GM19351 (cell line): ENCODE measurements at regions not wholly inside any gene's neighbourhood (a gene's known extent, or its start where the extent isn't known, plus 50 kb on each side); places are given as distances from the start of the nearest gene placed in this dataset.

Experiments used
- ATAC-seq: cut with Tn5 transposase; IDR thresholded peaks from one replicate; pipeline ENCODE4 v1.9.1; 2021; ENCODE audit warnings: mild to moderate bottlenecking, moderate library complexity; ENCODE audit not compliant: unreplicated experiment

DNA sequence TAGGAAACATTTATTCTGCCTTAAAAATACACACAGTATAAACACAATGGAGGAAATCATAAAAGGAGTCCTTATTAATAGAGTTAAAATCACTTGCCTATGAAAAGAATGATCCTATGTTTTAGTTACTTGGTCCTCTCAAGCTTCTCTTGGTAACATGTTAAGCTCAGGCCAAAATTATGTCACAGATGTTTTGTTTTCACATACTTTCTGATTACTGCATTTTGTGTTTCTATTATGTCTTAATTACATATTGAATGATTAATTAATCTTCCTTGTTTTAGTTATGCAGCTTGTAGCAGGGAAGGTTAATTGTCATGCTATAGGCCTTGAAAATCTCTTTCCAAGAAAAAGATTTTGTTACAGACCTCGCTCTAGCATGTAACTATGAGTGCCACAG lies 406.0 kb downstream of the PLA2G4A start:
- ATAC-seq: no peak

DNA sequence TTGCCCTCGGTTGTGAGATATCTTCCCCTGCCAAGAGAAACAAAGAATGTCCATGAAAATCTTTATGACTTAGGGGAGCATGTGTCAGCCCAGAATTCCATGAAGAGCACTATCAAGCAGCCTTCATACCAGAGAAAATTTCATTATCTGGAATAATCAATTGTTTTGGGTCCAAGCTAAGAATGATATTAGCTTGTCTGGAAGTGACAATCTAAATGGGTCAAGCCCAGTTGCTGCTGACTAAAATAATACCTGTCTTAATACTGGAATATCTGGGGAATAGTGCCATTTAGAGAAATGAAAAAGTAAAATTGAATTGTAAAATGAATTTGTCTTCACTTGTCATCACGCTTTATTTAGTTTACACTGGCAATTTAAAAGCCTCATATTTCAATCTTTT lies 407.4 kb downstream of the PLA2G4A start:
- no peak for ATAC-seq

DNA sequence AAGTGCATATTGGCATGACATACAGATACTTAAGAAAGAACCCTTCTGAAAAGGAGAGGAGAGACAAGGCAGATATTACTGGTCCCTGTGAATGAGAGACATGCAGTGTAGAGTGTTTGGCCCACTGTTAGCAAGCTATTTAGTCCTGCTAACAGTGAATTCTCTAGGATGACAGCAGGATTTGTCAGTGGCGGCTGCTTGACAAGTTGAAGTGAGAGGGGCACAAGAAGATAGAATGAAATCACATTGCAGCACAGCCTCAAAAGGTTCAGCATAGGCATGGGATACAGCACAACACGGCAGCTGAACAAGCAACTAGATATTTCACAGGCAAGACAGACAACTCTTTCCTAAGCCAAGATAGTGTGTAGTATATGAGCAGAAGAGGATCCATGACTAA lies 407.9 kb downstream of the PLA2G4A start:
- no peak for ATAC-seq

DNA sequence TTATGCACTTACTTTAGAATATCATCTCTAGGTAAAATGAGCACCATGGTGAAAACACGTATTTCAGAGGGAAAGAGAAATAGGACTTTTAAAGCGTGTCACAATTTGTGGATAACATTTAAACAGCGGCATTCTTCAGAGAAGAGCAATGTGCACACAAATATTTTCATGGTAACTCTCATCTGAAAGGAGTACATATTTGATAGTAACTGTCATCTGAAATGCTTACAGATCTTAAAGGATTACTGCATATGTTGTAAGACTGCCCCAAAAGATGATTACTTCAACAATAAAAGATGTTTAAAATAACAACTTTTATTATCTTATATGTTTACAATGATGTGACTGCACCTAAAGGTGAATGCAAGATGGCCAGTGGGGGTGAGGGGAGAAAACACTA lies 408.8 kb downstream of the PLA2G4A start:
- no peak for ATAC-seq

DNA sequence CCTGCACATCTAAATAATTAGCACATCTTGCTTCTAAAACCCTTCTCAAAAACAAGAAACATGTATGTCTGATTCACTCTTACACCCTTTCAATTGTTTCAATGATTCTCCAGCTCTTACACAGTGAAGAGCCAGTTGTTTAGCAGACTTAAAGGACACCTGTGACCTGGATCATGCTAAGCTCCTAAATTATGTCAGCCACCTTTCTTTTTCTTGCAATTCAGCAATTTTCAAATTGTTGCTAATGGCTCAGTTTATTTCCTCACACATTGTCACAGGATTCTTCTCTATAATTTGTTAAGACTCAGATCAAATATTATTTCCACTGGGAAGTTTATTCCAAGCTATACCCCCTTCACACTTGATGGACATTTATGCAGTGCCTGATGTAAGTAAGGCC lies 413.2 kb downstream of the PLA2G4A start:
- ATAC-seq: no peak

DNA sequence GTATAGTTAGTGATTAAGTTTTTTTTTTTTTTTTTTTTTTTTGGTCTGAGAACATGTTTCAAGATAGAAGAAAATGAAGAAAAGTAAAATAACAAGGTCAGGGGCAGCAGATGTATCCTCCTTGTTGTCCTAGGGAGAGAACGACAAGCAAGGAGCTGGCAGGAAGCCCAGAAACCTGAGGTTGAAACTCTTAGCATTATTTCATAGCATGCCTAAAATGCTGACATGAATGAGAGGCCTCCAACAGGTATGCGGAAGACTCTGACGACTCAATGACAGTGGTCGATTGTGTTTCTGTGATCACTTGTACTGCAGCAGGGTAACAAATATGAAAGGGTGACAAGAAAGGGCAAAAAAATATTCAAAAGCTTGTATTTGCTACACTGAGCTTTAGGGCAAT lies 415.9 kb downstream of the PLA2G4A start:
- ATAC-seq: peak; percentile 86

DNA sequence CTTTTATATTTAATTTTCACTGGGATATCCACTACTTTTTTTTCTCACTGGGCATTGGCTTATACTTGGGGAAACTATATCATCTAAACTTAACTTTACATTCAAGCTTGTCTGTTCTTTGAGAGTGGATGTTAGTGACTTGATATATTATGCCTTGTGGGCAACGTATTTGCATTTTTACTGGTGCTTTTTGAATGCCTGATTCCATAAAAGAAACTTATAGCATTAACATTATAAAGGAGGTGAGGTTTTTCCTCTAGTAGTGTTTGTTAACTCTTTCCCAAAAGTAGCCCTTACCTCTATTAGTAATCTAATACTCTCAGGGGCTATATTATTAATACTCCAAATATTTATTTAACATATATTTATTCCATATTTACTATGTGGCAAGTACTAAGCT lies 416.5 kb downstream of the PLA2G4A start:
- no peak for ATAC-seq

DNA sequence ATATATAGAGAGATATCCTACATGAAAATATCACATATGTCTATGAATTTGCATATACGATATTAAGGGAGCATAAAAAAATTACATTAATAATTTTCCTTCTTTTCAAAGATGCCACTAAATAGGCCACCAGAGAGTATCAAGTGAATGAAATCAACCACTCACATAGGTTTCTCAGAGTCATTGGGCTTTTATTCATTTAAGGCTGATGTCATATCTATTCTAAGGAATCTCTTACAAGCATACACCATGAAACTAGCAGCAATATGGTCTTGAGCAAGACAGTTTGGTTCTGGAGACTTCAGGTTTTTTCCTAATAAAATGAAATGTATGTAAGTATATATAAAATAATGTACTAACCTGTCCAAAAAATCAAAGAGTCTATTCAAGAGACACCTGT lies 420.4 kb downstream of the PLA2G4A start:
- no peak for ATAC-seq

DNA sequence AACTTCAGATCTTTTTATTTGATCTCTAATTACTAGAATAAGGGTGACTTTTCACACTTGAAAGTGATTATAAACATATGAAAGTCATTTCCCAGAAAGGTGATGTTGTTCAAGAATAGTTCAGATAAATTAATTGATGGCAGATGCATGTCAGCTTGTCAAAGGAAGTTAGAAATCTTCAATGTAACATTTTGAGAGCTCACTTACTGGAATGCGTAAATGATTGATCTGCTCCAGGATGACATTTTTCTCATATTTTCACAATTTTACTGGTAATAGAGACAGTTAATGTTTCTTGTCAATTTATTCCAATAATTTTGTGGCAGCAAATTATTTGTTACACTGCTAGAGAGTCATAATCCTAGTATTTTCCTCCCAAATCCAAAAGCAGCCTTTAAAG lies 424.2 kb downstream of the PLA2G4A start:
- no peak for ATAC-seq

DNA sequence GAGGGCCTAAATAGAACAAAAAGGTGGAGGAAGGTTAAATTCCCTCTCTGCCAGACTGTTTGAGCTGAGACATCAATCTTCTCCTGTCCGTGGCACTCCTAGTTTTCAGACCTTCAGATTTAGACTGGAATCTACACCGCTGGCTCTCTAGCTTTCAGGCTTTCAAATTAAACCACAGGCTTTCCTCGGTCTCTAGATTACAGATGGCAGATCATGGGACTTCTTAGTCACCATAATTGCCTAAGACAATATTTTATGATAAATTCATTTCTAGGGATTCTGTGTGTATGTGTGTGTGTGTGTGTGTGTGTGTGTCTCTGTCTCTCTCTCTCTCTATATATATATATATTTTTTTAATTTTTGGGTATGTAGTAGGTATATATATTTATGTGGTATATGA lies 428.7 kb downstream of the PLA2G4A start:
- no peak for ATAC-seq

DNA sequence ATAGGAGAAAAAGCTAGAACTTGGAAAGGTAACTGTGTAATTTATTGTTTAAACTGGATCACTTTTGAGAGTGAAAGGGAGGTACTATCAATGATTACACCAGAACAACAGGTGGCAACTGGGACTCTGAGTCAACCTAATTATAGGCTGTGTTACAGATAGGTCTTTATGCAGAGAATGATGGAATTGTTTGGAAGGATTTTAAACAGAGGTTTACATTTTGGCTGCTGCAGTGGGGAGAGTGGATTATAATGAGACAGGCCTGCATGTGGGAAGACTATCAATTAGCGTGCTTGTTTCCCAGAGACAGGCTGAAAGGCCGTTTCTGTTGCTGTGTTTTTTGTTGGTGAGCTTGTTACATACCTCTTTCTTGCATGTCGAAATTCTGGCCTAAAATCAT lies 432.9 kb downstream of the PLA2G4A start:
- no peak for ATAC-seq

DNA sequence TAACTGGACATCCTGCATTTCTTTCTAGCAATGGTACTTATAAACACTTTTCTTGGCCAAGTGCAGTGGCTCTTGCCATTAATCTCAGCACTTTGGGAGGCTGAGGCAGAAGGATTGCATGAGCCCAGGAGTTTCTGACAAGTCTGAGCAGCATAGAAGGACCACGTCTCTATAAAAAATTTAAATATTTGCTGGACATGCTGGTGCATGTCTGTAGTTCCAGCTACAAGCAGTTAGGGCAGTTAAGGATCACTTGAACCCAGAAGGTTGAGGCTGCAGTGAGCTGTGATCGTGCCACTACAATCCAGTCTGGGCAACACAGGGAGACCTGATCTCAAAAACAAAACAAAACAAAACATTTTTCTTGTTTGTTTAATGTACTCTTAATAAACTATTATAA lies 434.0 kb downstream of the PLA2G4A start:
- ATAC-seq: no peak

DNA sequence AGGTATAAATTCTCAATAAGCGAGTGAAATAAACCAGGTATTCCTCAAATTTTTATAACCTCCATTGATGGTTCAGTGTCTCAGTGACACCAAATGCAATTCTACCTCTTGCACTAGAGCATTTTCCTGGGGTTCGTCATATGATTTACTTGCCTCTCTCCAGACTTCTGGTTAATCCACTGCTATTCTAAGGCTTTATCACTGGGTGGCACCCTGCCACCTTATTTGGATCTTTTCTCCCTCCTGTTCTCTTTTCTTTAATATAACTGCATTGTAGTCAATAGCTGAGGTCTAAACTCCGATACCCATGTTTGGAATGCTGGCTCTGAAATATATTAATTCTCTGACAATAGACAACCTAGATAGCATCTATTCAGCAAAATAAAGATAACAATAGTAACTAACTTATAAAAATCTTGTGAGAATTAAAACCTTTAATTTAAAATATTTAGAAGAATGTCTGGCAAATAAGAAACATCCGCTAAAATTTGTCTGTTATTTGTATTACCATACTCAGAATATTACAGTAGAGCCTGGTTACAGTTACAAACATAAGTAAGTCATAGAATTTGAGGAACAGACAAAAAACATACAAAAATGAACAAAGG lies 436.4 kb downstream of the PLA2G4A start:
- ATAC-seq: no peak

DNA sequence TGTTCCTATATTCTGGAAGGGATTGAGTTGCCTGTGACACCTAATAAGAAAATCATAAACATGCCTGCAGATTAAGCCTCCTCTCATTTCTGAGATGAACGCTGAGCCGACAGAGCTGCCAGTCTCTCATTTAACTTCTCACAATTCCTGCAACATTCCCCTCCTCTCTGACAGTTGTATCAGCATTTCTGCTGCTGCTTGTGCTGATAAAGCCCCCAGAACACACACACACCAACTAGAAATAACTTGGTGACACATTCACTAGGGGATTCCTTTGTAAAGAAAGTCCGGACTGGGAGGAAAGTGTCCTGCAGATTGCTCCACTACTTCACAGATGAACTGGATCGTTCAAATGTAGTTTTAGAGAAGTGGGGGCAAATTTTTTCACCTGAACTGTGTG lies 437.3 kb downstream of the PLA2G4A start:
- no peak for ATAC-seq

DNA sequence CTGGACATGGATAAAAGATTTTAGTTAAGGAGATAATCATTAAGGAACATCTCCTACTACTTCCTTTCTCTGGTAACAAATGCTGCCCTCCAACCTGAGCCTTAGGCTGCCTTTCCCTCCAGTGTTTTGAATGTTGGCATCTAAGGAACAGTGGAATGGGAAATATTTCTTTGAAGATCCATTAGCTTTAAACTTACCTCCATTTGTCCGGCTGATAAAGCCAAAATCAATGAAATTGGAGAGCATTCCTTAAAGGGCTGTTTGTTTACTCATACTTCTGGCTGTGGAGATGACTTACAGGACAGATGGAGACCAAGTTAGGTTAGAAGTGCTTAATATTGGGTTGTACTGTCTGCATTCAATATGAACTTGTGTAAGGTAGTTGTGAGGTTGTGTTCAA lies 439.1 kb downstream of the PLA2G4A start:
- no peak for ATAC-seq

DNA sequence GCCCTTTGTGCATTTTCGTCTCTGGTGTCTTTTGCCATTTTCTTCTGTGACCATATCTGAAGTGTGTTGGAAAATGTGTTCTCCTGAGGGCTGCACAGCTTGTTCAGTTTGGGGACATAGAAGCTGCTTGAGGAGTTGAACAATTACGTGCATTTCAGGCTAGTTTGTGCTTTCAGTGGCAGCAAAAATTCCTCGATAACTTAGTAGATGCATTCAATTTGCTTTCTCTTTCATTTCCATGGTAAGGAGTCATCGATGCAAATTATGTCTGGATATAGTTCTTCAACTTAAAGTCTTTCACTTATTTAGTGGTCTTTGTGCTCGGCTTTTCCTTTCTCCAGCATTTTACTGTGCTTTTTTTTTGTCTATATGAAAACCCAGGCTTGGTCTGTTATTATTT lies 441.5 kb downstream of the PLA2G4A start:
- ATAC-seq: no peak

DNA sequence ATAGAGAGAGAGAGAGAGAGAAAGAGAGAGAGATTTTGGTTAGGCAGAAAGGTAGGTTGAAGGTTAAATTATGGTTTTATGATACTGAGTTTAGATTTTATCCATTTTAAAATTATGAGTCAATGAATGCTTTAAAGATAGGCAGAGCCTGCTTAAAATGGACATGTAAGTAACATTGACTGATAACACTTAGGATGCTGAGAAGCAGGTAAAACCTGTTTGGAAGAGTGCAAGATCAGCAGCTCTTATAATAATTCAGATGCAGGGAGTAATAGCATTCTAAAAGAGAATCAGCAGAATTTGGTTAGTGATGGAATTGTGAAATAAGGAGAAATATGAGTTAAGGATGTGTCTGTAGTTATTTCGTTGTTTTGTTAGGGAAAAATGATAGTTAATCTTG lies 446.6 kb downstream of the PLA2G4A start:
- ATAC-seq: no peak

DNA sequence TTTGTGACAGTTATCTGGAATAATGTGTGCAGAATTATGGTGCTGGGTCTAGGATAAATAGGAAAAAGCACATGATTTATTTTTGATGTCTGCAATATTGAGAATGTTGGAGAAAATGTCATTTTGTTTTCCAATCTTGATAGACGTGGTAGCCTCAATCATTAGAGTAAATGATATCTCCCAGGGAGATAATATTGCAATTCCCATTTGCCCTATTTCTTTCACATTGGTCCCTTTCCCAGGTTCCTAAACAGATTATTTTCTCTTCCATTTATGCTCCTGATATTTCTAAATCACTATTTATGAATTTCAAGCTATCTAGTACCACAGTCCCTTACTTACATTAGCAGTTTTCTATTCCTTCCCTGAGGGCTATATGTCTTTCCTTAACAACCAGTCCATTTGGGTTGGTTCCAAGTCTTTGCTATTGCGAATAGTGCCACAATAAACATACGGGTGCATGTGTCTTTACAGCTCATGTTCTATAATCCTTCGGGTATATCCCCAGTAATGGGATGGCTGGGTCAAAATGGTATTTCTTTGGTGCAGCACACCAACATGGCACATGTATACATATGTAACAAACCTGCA lies 447.3 kb downstream of the PLA2G4A start:
- no peak for ATAC-seq

DNA sequence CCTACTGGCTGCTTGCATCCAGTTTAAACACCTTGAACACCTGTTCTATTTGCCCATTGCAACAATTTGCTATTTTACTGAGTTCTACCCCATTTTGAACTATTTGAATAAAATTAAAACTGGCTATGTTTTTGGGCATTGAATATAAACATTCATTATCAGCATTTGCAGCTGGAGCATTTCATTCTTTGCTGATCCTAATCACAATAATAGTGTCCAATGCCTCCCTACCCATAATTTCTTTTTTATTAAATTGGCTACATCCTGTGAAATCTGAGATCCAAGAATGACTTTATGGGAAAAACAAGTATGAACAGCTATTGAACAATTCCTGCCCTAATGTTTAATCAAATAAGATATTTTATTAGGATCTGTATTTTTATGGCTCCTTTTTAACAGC lies 447.9 kb downstream of the PLA2G4A start:
- no peak for ATAC-seq

DNA sequence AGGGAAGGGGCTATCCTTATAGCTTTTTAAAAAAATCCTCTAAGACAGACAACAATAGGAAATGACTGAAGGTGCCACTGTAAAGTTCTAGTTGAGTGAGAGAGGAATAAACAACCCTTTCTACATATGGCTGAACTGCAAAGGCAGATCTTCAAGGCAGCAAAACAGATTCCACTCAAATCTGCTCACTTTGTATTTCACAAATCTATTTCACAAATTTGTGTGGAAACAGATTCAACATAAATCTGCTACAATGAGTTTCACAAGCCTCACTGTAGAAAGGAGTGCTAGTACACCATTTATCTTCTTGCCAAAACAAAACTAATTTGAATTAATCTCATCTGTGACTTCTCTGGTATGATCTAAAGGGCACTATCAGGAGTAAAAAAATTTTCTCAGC lies 451.3 kb downstream of the PLA2G4A start:
- no peak for ATAC-seq

DNA sequence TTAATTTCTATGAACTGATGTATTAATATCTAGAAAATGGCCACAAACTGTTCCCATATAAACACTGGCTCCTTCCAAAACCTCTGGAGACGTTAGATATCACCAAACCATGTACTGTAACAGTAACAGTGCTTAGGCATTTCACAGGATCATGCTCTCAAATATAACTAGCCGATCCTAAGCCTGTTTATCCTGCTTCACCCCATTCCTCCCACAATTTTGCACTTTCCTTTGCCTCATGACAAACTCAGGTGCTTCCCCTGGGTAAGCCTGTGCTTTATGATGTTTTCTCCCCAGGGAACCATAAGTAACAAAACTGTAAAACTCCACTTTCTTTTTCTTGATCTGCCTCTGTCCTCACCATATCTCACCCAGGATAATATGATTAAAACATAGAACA lies 452.3 kb downstream of the PLA2G4A start:
- ATAC-seq: no peak

DNA sequence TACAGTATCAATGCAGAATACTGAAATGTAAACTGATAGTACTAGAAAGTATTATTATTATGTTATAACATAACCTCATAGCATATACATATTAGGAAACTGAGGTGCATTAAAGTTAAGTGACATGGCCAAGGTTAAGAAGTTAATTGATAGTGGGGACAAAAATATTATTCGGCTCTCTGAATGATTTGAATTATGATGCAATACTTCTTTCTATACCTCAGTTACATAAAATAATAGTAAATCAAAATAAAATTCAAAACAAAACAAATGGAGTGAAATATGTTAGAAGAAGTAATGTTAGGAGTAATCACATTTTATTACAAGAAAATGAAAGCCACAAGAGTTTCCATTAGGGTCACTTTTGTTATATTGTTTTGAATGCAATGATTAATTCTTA lies 455.2 kb downstream of the PLA2G4A start:
- no peak for ATAC-seq
